ENCODE measurements at regions not wholly inside any gene's neighbourhood (a gene's known extent, or its start where the extent isn't known, plus 50 kb on each side); places are given as distances from the start of the nearest gene placed in this dataset.

- DNase-seq: no peak
These were observed 123.8 kb upstream of the RTL1 start for GRCh38 chr14:101027291-101027690.

DNA sequence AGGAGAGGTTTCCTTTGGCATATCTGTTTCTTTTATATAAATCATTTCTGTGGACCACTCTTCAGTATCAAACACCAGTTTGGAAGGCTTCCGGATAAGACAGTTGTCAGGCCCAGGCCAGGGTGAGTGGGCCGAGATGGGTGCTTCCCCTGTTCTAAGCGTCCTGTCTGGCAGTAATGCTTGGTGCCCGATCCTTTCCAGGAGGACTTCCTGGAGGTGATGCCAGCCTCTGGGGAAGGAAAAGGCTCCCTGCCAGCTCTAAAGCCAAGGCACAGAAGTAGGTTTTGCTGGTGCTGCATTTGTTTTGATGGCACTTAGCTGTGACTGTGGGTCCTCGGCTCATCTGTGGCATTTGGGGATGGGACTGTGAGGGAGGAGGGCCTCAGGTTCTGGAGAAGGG lies 124.4 kb upstream of the RTL1 start:
- DNase-seq: no peak

DNA sequence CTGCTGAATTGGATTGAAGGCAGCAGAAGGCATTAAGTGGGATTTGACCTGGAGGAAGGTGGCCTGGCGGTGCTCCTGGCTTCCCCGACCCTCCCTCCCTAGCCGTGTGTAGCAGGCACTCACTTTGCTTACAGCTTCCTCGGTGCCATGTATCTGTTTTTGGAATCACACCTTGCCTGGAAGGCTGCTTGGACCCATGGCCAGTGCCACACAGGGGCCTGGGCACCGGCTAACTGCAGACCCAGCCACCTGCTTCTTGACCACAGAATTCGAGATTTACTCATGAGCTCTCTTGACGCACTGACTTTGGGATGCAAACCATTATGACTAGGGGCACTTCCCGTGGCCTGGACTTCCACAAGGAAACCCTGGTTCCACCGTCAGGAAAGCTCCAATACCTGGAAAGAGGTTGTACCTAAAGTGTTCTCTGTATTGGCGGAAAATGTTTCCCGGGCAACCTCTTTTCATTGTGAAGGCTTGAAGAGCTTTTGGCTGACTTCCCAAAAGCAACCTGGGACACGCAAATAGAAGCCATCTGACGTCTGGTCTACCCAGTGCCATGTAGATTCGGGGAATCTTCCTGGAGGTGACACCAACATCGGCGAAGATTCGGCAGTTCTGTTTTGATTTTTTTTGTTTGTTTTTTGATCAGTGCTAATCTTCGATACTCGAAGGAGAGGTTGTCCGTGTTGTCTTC lies 125.6 kb upstream of the RTL1 start:
- DNase-seq: no peak

DNA sequence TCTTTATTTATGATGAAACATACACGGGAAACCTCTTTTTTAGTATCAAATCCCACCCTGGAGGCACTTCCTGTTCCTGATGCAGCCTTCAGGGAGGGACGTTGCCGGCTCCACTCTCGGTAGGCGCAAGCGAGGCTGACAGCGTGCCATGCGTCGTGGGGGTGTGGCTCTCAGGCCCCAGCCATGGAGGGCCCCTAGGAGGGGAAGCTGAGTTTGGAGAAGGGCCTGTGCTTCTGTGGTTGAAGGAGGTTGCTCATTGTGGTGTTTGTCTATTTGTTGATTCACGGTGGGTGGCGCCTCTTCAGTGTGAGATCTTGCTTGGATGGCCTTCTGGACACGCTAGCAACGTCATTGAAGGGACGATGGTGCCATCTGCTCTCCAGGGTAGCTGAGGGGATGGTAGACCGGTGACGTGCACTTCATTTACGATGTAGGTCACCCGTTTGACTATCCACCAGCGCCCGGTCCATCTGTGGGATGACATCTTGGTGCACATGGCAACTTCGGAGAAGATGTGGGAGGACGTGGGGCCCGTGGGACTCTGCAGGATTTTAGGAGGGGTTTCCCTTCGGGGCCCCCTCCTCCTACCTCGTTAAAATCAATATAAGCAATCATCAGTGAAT lies 126.3 kb upstream of the RTL1 start:
- DNase-seq: no peak

- DNase-seq: no peak
These were observed 127.1 kb upstream of the RTL1 start for GRCh38 chr14:101030586-101030985.

DNA sequence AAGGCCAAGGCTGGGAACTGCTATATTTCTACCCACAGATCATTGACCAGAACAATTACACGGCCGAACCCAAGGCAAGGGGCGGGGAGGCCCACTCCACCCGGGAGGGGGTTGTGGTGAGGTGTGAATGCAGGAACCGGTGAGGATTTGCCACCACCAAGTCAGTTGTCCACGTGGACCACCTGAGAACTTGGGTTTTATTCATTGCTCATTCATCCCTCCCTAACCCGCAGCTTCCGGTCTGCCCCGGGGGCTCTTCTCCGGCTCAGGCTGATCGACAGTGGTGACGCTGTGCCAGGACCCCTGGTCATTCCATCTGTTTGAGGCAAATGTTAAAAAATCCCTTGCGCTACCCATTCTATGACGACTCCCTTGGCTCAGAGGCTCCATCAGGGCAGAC lies 127.7 kb upstream of the RTL1 start:
- DNase-seq: no peak

- no peak for DNase-seq
These were observed 128.2 kb upstream of the RTL1 start for GRCh38 chr14:101031721-101032120.

- DNase-seq: no peak
These were observed 128.9 kb upstream of the RTL1 start for GRCh38 chr14:101032433-101032832.

DNA sequence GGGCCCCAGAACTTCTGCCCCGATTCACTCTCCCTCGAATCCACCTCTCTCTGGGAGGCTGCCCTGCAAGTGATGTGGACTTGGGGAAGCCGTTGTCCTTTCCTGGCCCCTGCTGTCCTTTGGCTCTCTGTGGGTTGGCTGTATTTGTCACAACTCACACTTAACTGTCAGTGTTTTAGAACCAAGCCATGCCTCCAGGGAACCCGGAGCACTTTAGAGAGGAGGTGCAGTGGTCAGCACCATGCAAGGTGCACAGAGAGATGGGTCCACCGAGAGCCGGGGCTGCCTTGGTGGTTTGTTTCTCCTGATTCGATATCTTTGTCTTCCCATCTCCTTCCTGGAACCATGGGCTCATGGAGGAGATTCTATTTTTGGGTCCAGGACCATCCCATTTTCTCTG lies 129.5 kb upstream of the RTL1 start:
- no peak for DNase-seq

DNA sequence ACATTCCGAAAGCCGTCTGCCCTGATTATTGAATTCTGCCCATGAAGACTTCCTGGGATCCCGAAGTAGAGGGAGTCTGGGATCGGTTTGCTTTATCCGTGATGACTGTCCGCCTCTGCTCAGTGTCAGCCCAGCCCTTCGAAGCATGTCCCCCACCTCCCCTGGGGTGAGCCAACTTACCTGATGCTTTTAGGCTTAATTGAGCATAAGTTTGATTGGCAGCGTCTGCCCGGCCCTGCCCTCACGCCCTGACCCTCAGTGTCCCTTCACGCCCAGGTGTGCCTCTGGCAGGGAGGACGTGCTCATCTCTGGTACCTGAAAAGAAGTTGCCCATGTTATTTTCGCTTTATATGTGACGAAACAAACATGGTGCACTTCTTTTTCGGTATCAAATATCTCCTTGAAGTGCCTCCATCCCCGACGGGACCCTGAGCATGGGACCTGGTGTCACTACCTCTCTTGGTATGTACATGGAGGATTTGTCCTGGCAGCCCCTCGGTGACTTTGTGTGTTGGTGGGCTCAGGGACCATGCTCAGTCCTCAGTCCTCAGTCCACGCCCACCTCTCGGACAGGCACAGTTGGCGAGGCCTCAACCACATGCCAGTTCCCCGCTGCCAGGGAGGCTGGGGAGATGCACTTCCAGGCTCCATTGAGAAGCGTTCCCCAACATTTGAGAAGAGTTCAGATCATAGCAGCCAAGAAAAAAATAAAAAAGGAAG lies 130.1 kb upstream of the RTL1 start:
- DNase-seq: no peak

- no peak for DNase-seq
These were observed 131.5 kb upstream of the RTL1 start for GRCh38 chr14:101034986-101035385.

GRCh38 chr14:101035466-101036225 lies 132.1 kb upstream of the RTL1 start:
- no peak for DNase-seq

DNA sequence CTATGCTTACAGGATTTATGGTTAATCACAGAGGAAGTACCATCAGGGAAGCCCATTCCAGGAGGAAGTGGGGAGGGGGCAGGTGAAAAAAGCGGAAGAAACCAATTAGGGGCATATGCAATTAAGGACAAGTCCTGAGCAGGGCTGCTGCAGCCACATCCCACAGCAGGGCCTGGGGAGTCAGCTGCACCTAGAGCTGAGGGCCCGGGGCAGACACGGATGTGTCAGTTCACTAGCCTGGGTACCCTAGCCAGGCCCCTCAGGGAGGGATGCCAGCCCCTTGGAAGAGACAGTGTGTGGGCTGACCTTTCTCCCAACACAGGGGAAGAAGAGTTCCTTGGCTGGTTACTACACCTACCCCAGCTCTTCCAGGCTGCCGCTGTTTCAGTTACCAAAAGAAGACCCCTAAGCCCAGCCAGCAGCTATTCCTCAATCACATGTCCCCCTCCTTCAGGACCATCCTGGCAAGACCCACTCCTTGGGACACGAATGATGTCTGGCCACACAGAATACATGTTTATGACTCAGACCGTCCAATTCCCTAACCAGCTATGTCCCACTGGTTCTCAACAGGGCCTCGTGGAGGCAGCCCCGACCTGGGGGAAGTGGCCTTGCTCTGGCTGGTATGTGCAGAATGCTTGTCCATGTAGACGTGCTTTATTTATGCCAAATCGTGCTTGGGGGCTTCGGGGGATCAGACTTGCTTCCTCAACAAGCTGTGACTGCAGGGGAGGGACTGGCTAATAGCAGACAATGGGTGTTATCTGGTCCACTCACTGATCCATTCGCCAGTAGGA lies 133.7 kb upstream of the RTL1 start:
- no peak for DNase-seq

DNA sequence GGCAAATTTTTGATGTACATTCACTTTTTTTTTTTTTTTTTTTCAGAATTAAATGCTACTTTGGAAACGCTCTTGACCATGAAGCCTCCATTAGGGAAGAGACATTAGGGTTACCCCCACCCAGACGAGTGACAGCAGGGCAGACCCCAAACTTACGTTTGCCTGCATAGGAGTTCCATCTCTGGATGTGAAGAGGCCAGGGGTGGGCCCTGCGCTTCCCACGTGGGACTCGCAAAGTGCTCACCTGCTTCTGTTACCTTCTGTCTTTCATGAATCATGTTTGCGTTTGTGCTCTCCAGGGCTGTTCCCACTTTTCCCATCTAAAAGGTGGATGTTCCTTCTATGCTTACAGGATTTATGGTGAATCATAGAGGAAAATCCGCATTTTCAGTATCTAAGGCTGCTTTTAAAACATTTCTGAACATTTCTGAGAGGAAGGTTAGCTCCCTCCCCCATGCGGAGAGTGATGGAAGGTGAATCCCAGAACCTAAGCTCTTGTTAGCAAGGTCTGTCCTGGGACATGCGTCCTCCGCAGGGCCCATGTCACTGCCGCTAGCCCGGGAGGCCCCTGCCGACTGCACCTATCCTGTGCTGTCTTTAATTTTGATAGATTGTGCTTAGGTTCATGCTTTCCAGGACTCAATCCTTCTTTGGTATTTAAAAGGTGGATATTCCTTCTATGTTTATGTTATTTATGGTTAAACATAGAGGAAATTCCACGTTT lies 135.7 kb upstream of the RTL1 start:
- DNase-seq: no peak

- DNase-seq: no peak
These were observed 136.2 kb upstream of the RTL1 start for GRCh38 chr14:101039755-101040138.

GRCh38 chr14:101040538-101041442 lies 137.3 kb upstream of the RTL1 start:
- no peak for DNase-seq

DNA sequence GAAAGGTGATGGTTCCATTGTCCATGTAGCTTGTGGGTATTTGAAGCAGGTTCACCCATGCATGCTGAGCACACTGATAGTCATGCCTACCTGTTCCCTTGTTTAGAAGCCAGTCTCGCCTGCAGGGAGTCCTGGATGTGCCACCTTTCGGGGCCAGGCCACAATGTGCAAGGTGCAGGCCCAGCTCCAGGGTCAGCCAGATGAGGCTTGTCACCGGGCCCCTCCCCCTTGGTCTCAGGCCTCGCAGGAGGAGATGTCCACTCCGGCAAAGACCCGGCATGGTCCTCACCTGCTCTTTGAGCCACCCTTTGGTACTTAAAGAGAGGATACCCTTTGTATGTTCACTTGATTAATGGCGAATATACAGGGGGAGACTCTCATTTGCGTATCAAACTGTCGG lies 140.4 kb upstream of the RTL1 start:
- DNase-seq: no peak

DNA sequence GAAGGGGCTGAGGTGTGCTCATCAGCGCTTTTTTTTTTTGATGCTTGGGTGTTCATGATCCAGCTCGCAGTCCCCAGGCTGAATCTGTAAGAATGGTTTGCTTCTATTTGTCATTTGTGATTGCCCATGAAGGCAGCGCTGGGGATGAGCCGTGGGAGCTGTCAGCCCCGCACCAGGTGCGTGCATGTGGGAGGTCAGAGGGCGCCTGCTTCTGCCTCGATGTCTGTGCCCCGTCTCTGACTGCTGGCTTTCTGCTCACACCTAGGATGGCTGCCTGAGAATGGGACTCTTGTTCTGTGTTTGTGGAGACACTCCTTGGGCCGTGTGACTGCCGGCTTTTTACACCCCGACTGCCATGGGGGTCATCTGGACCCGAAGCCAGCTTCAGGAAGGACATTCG lies 141.2 kb upstream of the RTL1 start:
- DNase-seq: no peak

DNA sequence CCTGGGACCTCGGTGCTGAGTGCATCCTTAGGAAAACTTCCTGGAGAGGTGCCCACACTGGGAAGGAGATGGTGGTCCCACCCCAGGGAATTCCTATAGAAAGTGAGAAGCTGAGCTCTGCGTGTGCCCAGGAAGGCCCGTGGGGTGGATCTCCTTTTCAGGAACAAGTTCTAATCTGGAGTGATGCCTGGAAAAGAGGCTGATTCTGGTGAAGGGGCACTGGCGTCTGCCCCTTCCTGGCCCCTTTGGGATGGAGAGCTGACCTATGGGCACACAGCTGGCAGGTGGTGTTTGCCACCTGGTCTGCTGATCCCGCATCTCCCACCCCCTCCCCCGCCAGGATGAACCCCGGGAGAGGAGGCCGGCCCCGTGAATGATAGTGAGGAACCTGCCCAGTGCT lies 142.0 kb upstream of the RTL1 start:
- no peak for DNase-seq

GRCh38 chr14:101046071-101046470 lies 142.5 kb upstream of the RTL1 start:
- no peak for DNase-seq

GRCh38 chr14:101047326-101047725 lies 143.8 kb upstream of the RTL1 start:
- no peak for DNase-seq
